Heart left ventricle (tissue), 16 donors: ENCODE measurements at regions not wholly inside any gene's neighbourhood (a gene's known extent, or its start where the extent isn't known, plus 50 kb on each side); places are given as distances from the start of the nearest gene placed in this dataset.

Source experiments
- ATAC-seq, 4 donors: fragments of 200-7000 bp; cut with Tn5 transposase; one replicate each; pipeline ENCODE4 v1.9.1; 2020 to 2022; ENCODE audit warnings: moderate library complexity in 4 of 4, mild to moderate bottlenecking in 3 of 4, moderate number of reproducible peaks in 1 of 4
- DNase-seq, 5 donors: peaks; one replicate each; pipeline ENCODE4 v3.0.0-alpha.2; 2020
- H3K27ac ChIP-seq, 12 donors: fragments of 200-600 bp; sonication (generic) in 4 of 12; one replicate each; pipeline versions ENCODE4 v1.5.0 to v1.8.0; 2016 to 2022; ENCODE audit warnings: mild to moderate bottlenecking in 2 of 12
- H3K27me3 ChIP-seq, 9 donors: fragments of 200-600 bp; sonication (generic) in 2 of 9; one replicate each; pipeline versions ENCODE4 v1.5.1 to v1.8.0; 2016 to 2022; ENCODE audit warnings: mild to moderate bottlenecking in 3 of 9
- H3K36me3 ChIP-seq, 9 donors: fragments of 200-600 bp; sonication (generic) in 2 of 9; one replicate each; pipeline versions ENCODE4 v1.5.0 to v1.8.0; 2018 to 2022; ENCODE audit warnings: mild to moderate bottlenecking in 2 of 9
- H3K4me1 ChIP-seq, 12 donors: fragments of 200-600 bp; sonication (generic) in 4 of 12; one replicate each; pipeline versions ENCODE4 v1.5.0 to v1.8.0; 2016 to 2022; ENCODE audit warnings: mild to moderate bottlenecking in 3 of 12
- H3K4me3 ChIP-seq, 12 donors: fragments of 200-600 bp; sonication (generic) in 4 of 12; one replicate each; pipeline versions ENCODE4 v1.5.0 to v1.8.0; 2017 to 2022; ENCODE audit warnings: mild to moderate bottlenecking in 9 of 12, moderate library complexity in 4 of 12
- H3K9me3 ChIP-seq, 12 donors: fragments of 200-600 bp; sonication (generic) in 4 of 12; one replicate each; pipeline versions ENCODE4 v1.5.0 to v1.8.0; 2016 to 2022; ENCODE audit warnings: mild to moderate bottlenecking in 1 of 12
- CTCF ChIP-seq, 12 donors: fragments of 200-600 bp; sonication (generic) in 4 of 12; IDR thresholded peaks; one replicate each; pipeline versions ENCODE4 v1.5.0 to v1.8.0; 2018 to 2022; ENCODE audit warnings: antibody characterized with exemption in 12 of 12, mild to moderate bottlenecking in 5 of 12
- POLR2A ChIP-seq, 2 donors: fragments of 450-650 bp; IDR thresholded peaks; one replicate each; pipeline ENCODE4 v1.6.1; 2017; ENCODE audit warnings: antibody characterized with exemption in 2 of 2, mild to moderate bottlenecking in 2 of 2, moderate library complexity in 2 of 2
- WGBS, 4 donors: extraction: QIAGEN DNeasy Blood & Tissue Kit in 2 of 4; methylation state at CpG; one replicate each; pipeline versions ENCODE4 v1.1.5 to v1.1.7; 2013 to 2018; 5-methylcytosine and 5-hydroxymethylcytosine counted together
- intact Hi-C, 10 donors: fragments of 100-400 bp; cut with DNase I; formaldehyde crosslinking; loops; one replicate each; pipeline versions ENCODE4 v1.11.1 to v1.14.2; 2022
- donor health status: ischemic (EF 13 %, LVEDD 7.1; RV severe dilation, severe dysfunction).
- donor health status: healthy with polysubstance abuse.
- donor health status: DM: no; HTN: yes; CAD: no.
- donor health status: DM: no; HTN: no; CAD: no.
- donor health status: ischemic (EF 25% LVEDD 6.9; RV normal size, moderate dysfunction).
- donor health status: ischemic (EF 25% LVEDD 5.7; RV mildly dilated, moderate dysfunction).
- donor health status: healthy.
- donor health status: DM: yes; HTN: yes; CAD: no.
- donor health status: ischemic (EF 35%, LVEDD 5.7; RV mildly dilated, moderate dysfunction).
- donor health status: nonischemic (EF 11% LVEDD 7.7; RV severe dilation, severe dysfunction).
- donor health status: DM: yes; HTN: yes; CAD: no.
- donor health status: PGD.
- donor health status: ischemic (EF 29% LVEDD 5.4; RV normal size, mild dysfunction).
- donor health status: nonischemic (EF 23%, LVEDD 6.1; RV moderate dilation, normal function).

GRCh38 chr1:96059736-96060135 lies 661.8 kb upstream of the PTBP2 start:
- no peak for DNase-seq
- Histone ChIP-seq H3K36me3 (no peaks in the 10 kb centered on the region), H3K4me3 (no peak overlapping the region), H3K4me1 (no peaks in the 10 kb centered on the region), H3K27me3 (no peaks in the 10 kb centered on the region), H3K27ac (no peak overlapping the region), H3K9me3 (peaks cover 0 to 4% (median 0%) of the 10 kb centered on the region in 12 donors)
- TF ChIP-seq CTCF (IDR thresholded peaks at IDR 0.05) (no peak), POLR2A (IDR thresholded peaks at IDR 0.05) (no peak)
- WGBS, 4 donors: 69 to 88% (median 83%) methylated on average over 3 of the region's 3 CpGs
- intact Hi-C loops: no loop called here
- no peak for ATAC-seq

- intact Hi-C loops: no loop called here
- DNase-seq (no peak), ATAC-seq (no peak)
- Histone ChIP-seq H3K4me1 (no peaks in the 10 kb centered on the region), H3K9me3 (peaks cover 0 to 10% (median 0%) of the 10 kb centered on the region in 12 donors), H3K4me3 (no peak overlapping the region), H3K36me3 (no peaks in the 10 kb centered on the region), H3K27me3 (no peaks in the 10 kb centered on the region), H3K27ac (no peak overlapping the region)
- WGBS, 4 donors: 62 to 68% (median 64%) methylated on average over 6 of the region's 6 CpGs
- no peak for TF ChIP-seq POLR2A (IDR thresholded peaks at IDR 0.05)
- no peak for TF ChIP-seq CTCF (IDR thresholded peaks at IDR 0.05)
Measured at GRCh38 chr1:96060621-96061020, 661.0 kb upstream of the PTBP2 start.

DNA sequence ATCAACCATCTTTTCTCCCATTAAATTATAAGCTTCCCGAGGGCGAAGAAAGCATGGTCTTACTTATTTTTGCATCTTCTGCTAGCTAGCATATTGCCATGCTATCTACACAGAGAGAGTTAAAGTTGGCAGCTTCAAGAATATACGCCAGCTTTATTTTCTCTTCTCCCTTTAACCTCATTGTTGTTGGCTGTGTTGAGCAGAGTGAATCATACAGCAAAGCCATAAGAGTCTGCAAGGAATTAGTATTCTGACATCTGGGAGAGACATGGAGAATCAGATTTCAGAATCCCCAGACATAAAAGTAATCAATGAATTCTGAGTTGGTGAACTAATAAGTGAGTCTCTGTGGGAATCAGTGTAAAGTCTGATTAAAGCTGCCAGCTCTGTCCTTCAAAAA lies 649.6 kb upstream of the PTBP2 start:
- Histone ChIP-seq H3K27ac (no peak overlapping the region), H3K4me3 (no peak overlapping the region), H3K4me1 (peaks cover 0 to 3% (median 0%) of the 10 kb centered on the region in 12 donors), H3K9me3 (peaks cover 0 to 6% (median 0%) of the 10 kb centered on the region in 12 donors), H3K27me3 (no peaks in the 10 kb centered on the region), H3K36me3 (no peaks in the 10 kb centered on the region)
- ATAC-seq (no peak), DNase-seq (no peak)
- WGBS, 4 donors: 88 to 94% (median 90%) methylated on average over 3 of the region's 3 CpGs
- TF ChIP-seq POLR2A (IDR thresholded peaks at IDR 0.05) (no peak), CTCF (IDR thresholded peaks at IDR 0.05) (no peak)
- intact Hi-C loops: no loop called here

DNA sequence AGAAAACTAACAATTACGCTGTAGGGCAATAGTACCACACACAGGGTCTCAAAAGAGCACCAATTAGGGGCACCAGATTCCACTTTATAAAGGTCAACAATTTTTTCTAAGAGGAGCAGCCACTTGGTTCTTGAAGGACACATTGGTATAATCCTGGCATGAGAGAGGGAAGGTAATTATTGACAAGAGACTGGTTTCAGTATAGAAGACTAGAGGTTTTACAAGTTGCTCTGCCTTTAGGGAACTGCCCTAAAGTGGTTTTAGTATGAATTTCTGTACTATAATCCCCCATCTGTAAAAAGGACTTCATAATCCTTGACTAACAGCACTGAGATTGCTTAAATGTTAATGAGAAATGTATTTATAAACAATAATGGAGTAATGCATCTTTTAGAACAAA lies 648.5 kb upstream of the PTBP2 start:
- Histone ChIP-seq H3K4me3 (no peak overlapping the region), H3K36me3 (no peaks in the 10 kb centered on the region), H3K4me1 (peaks cover 0 to 3% (median 0%) of the 10 kb centered on the region in 12 donors), H3K9me3 (peaks cover 0 to 6% (median 0%) of the 10 kb centered on the region in 12 donors), H3K27ac (no peak overlapping the region), H3K27me3 (no peaks in the 10 kb centered on the region)
- intact Hi-C loops: no loop called here
- no peak for ATAC-seq
- TF ChIP-seq POLR2A (IDR thresholded peaks at IDR 0.05): no peak
- no peak for TF ChIP-seq CTCF (IDR thresholded peaks at IDR 0.05)
- DNase-seq: no peak
- 78 to 92% (median 89%) methylated on average over 1 of the region's 1 CpG for WGBS, 4 donors
